Lower leg skin (tissue), 3 donors: ENCODE measurements at regions not wholly inside any gene's neighbourhood (a gene's known extent, or its start where the extent isn't known, plus 50 kb on each side); places are given as distances from the start of the nearest gene placed in this dataset.

Experiments
- POLR2A ChIP-seq, 2 donors: fragments of 450-650 bp; IDR thresholded peaks; one replicate each; pipeline ENCODE4 v1.6.1; 2016 to 2017; ENCODE audit warnings: antibody characterized with exemption in 2 of 2, mild to moderate bottlenecking in 1 of 2, moderate library complexity in 1 of 2
- TF ChIP-seq, protein P1 (sequence below), 3 donors: fragments of 450-650 bp; IDR thresholded peaks; one replicate each; pipeline ENCODE4 v1.5.1; 2016; ENCODE audit warnings: antibody characterized with exemption in 3 of 3, mild to moderate bottlenecking in 3 of 3, moderate library complexity in 2 of 3

DNA sequence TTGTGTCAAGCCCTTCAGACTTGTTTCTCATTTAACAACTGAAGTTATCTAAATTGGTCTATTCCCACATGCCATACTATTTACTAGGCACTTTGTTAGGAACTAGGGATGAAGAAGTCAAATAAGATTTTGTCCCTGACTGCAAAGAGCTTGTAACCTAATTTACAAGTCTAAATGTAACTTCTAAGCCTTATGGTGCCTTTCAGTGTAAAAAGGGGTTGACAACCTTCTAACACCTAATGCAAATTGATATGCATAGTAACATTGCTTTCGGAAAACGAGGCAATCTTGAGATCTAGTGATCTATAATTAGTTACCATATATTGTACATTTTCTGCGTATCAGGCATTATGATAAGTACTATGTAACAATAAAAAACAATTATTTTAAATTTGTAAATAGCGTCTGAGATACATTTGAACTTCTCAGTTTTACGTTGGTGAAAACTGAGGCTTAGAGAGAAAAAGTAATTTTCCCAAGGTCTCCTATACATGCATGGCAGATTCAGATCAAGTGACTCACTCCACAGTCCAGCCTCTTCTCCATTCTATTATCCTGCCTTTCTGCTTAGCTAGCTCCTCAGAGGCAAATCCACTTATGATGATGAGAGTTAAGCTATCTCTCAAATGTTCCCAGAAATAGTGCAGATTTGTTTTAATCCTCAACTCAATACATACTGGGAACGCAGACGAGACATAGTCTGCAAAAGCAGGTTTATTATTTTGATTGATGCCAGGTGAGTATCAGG is 764.9 kb upstream of the SLITRK5 start:
- TF ChIP-seq, protein P1, sequence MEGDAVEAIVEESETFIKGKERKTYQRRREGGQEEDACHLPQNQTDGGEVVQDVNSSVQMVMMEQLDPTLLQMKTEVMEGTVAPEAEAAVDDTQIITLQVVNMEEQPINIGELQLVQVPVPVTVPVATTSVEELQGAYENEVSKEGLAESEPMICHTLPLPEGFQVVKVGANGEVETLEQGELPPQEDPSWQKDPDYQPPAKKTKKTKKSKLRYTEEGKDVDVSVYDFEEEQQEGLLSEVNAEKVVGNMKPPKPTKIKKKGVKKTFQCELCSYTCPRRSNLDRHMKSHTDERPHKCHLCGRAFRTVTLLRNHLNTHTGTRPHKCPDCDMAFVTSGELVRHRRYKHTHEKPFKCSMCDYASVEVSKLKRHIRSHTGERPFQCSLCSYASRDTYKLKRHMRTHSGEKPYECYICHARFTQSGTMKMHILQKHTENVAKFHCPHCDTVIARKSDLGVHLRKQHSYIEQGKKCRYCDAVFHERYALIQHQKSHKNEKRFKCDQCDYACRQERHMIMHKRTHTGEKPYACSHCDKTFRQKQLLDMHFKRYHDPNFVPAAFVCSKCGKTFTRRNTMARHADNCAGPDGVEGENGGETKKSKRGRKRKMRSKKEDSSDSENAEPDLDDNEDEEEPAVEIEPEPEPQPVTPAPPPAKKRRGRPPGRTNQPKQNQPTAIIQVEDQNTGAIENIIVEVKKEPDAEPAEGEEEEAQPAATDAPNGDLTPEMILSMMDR (IDR thresholded peaks at IDR 0.05) = no peak
- no peak for TF ChIP-seq POLR2A (IDR thresholded peaks at IDR 0.05)
